ENCODE measurements at regions not wholly inside any gene's neighbourhood (a gene's known extent, or its start where the extent isn't known, plus 50 kb on each side); places are given as distances from the start of the nearest gene placed in this dataset.

DNA sequence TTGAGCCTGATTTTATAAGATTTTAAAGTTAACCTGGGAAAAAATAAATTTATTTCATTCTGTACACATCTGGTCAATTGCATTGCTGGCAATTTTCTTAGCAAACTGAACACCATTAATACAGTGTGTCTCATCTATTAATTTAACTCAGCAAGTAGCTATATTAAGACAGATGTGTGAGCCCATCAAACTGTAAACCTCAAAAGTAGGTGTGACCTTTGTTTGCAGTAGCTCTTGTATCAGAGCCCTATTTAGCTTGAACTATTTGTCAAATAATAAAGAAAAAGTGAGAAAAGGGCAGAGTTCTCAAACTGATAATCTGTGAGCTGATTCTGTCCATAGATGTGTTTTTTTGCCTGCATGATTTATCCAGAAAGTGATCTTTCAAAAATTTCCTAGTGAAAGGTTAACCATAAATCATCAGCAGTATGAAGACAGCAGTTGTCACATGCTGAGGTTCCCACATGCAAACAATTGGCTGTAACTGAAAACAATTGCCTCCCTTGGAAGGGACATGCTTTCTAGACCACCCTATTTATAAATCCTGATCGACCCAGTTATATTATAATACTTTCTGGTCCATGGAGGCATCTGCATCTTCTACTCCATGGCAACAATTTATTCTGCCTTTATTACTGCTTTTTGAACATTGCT is 646.5 kb downstream of the NSUN3 start:
- no peak for DNase-seq (ENCODE audit: low spot score)

DNA sequence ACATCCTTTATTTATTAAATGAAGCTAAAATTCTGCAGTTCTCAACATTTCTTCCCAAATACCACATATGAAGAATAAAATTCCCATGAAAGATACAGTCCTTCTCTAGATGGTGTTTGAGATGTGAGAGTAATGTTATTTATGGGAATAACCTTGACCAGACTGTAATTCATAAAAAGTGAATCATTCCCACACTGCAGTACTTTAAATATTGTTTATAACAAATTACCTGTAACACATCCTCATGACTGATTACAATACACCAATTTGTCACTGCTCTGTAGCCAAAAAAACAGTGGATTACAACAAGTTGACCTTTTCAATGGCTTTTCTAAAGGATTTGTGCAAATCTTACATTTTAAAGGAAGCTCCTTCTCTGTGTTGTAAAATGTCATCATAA is 651.3 kb downstream of the NSUN3 start:
- DNase-seq (ENCODE audit: low spot score), result no peak

DNA sequence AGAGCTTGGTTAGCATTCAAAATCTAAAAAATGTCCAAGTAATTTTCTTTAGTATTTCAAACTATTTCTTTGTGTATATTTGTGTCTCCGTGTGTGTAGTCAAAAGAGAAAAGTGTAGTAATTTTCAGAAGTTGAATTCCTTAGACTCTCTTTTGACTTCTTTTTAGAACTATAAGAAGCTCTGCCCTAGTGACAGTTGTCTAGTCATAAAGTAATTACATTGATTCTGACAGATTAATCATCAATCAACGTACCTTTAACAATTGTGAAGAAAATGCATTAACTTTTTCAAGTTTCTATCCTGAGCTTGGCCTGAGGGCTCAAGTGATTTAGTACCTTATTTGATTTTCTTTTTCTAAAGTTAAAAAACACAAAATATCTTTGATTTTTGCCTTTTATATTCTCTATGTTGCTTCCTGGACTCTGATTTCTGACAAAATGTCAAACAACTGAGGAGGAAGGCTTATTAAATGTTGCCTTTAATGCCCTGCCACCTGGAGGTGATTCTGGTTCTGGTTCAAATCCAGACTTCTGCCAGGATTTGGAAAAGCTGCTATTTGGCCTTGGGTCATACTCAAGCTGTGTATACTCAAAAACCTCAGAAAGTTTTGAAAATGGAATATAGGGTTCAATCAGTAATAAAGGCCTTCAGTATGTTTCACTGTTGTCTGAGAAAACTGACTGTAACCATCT is 653.6 kb downstream of the NSUN3 start:
- no peak for DNase-seq (ENCODE audit: low spot score)

- DNase-seq (ENCODE audit: low spot score), result no peak
These were observed 671.3 kb downstream of the NSUN3 start for GRCh38 chr3:94734206-94734605.

- DNase-seq (ENCODE audit: low spot score), result no peak
These were observed 672.5 kb downstream of the NSUN3 start for GRCh38 chr3:94735354-94735753.

DNA sequence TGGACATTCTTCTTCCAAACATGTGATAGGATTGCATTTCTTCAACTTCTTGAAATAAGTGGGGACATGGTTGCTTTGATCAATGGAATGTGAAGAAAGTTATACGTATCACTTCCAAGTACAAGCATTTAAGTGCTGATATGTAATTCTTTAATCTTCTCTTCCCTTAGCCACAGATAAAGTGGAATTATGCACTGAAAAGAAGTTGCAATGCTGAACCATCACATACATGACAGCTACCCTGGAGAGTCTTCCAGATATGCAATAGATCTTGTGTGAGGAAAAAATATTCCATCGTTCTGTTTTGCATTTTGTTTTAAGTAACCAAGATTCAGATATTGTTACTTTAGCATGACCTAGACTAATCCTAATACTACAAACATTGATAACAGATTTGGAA is 674.3 kb downstream of the NSUN3 start:
- no peak for DNase-seq (ENCODE audit: low spot score)

GRCh38 chr3:94739420-94739819 is 676.6 kb downstream of the NSUN3 start:
- no peak for DNase-seq (ENCODE audit: low spot score)

- DNase-seq (ENCODE audit: low spot score), result no peak
These were observed 695.9 kb downstream of the NSUN3 start for GRCh38 chr3:94758751-94759150.

GRCh38 chr3:94772402-94772801 is 709.5 kb downstream of the NSUN3 start:
- no peak for DNase-seq (ENCODE audit: low spot score)

- DNase-seq (ENCODE audit: low spot score), result no peak
These were observed 712.9 kb downstream of the NSUN3 start for GRCh38 chr3:94775746-94776145.

- DNase-seq (ENCODE audit: low spot score), result no peak
These were observed 713.6 kb downstream of the NSUN3 start for GRCh38 chr3:94776401-94776915.

DNA sequence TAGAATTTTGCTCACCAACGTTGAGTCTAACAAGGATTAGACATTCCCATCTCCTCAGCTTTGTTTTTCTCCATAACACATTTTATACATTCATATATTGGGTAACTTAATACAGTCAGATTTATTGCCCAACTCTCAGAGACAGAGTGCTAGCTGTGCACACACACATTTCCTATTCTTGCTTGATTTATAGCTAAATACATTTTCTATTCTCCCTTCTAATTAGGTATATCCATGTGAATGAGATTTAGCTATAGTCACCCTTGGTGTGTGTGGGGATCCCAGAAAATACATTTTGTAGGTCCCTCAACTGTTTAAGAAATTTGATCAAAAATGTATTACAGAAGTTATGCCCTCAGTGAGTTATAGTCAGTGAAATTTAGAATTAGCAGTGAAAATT is 715.4 kb downstream of the NSUN3 start:
- DNase-seq (ENCODE audit: low spot score), result no peak

DNA sequence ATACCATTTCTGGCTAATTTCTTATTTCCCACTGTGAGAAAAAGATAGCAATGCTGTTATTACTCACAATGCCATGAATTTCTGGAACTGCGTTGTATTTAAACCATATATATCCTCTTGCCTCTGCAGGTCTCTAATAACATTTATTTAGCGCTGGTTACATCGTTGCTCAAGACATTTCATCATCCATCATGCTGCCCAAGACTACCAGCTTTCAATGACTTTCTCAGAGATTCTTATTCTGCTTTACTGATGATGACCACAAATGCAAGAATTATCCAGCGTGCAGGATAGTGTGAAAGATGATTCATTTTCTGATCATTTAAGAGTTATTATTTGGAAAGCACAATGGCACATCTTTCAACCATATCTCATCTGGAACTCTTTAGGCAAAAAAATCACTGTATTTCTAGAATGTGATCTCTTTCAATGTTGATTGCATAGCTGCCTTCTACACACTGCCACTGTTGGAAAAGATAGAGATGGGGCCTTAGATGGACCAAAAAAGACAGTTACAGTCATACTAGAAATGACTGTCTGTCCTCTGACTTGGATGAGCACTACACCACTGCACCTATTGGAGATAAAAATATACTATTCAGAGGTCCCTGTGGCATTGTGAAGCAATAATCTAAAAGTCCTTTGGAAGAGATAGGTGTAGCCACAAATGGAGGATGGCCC is 716.1 kb downstream of the NSUN3 start:
- DNase-seq (ENCODE audit: low spot score), result no peak

DNA sequence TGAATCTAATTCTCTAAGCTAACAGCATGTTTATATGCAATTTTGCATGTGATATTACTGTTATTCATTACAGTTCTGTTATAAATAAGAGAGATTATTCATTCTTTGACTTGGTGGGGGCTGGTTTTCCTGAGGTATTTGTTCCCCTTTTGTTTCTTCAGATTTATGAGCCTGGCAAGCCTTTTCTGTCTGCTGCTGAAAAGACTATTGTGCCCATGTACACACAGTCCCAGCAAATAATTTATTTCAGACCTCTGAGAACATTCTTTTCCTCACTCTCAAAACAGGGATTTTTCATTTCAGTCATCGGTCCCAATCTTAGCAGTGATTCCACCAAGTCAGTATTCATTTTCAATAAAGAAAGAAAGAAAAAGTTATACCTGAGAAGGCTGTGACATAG is 716.8 kb downstream of the NSUN3 start:
- DNase-seq (ENCODE audit: low spot score), result no peak

- DNase-seq (ENCODE audit: low spot score), result no peak
These were observed 721.4 kb downstream of the NSUN3 start for GRCh38 chr3:94784274-94784673.

DNA sequence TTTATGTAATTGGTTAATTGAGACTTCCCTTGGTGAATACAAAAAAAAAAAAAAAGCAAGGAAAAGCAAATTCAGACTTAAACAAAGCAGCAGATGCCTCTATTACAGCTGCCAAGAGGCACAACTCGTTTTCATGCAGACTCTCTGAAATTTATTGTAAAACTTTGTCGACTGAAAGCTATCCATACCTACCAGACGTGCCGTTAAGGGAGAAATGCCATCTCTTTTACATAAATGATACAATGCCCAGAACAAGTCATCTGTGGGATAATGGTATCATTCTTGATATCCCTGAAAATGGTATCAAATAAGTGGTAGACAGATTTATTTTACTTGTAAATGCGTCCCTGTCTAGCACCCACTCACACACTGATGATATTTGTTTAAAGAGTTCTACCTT is 724.2 kb downstream of the NSUN3 start:
- DNase-seq (ENCODE audit: low spot score), result no peak

DNA sequence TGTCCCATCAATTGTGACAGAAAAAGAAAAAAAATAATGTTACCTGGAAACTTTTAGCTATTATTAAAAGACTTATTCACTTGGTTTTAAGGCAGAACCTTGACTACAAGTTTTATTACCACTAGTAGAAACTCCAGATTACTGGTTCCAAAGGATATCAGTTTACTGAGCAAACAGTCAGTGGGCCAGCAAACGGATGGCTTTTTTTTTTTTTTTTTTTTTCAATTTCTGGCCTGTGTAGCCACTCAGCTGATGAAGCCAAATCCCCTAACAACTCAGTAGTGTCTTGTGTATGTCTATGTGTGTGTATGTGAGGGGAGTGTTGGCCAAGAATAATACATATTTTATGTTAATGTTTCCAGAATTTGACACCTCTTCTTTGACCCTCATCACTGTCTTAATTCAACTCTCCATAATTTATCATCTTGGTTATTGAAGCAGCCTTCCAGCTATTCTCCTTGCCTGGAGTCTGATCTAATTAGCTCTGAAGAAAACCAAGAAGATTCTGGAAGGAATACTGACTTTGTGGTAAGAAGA is 724.9 kb downstream of the NSUN3 start:
- no peak for DNase-seq (ENCODE audit: low spot score)

DNA sequence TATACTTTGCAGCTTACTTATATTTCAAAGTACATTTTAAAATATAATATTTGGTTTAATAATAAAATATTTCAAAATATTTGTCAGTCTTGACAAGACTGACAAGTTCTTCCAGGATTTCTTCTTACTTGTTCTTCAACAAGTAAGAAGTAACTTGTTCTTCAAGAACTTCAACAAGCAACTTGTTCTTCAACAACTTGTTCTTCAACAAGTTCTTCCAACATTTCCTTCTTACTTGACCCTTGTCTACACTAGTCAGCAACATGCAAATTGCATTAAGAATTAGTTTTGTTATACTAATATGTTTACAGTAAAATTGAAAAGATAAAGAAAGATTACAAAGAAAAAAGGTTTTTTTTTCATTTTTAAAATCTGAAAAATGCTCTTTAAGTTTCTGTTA is 731.7 kb downstream of the NSUN3 start:
- no peak for DNase-seq (ENCODE audit: low spot score)

GRCh38 chr3:94799420-94800060 is 736.7 kb downstream of the NSUN3 start:
- DNase-seq (ENCODE audit: low spot score), result no peak

- DNase-seq (ENCODE audit: low spot score), result no peak
These were observed 749.0 kb downstream of the NSUN3 start for GRCh38 chr3:94811836-94812235.

GRCh38 chr3:94821241-94821640 is 758.4 kb downstream of the NSUN3 start:
- no peak for DNase-seq (ENCODE audit: low spot score)

DNA sequence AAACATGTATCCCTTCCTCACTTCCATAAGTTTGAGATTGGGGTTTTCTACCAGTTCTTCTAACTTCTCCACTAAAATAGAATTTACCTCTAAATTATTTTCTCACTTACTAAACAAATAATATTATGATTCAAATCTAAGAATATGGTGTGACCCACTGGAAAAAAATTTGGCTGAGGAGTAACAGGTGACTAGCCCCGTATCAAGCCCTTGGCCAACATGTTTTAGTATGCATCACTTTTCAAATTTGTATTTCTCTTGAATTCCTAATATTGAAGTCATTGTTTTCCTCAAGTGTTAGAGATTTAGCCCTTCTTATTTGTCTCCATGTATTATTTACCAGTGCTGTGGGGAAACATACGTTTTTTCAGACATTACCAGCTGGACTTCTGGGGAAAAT is 759.4 kb downstream of the NSUN3 start:
- DNase-seq (ENCODE audit: low spot score), result no peak
